HEK293T (cell line): ENCODE measurements at regions not wholly inside any gene's neighbourhood (a gene's known extent, or its start where the extent isn't known, plus 50 kb on each side); places are given as distances from the start of the nearest gene placed in this dataset.

Experiments used
- CTCF ChIA-PET: fragments of 350-600 bp; formaldehyde crosslinking; extraction: SDS; loops from one replicate; lab custom pipeline; 2021; ENCODE audit warnings: antibody characterized with exemption, inconsistent platforms; lab: Yijun Ruan, JAX
- POLR2A ChIA-PET: fragments of 350-600 bp; formaldehyde crosslinking; extraction: SDS; loops from one replicate; lab custom pipeline; 2020; ENCODE audit warnings: antibody characterized with exemption, inconsistent platforms; lab: Yijun Ruan, JAX
- DNase-seq: peaks from one replicate; pipeline ENCODE4 v3.0.0; 2012; ENCODE audit warnings: mixed read lengths; ENCODE audit errors: extremely low spot score
- ARNT ChIP-seq: fragments of 450-650 bp; IDR thresholded peaks from 2 replicates; pipeline ENCODE4 v1.6.1; 2017; ENCODE audit warnings: mild to moderate bottlenecking
- BHLHE40 ChIP-seq: fragments of 450-650 bp; IDR thresholded peaks from 2 replicates; pipeline ENCODE4 v1.6.1; 2016; ENCODE audit warnings: mild to moderate bottlenecking, moderate library complexity, borderline replicate concordance
- CTBP1 ChIP-seq: fragments of 450-650 bp; IDR thresholded peaks from 2 replicates; pipeline ENCODE4 v1.6.1; 2016; ENCODE audit warnings: borderline replicate concordance
- ELF4 ChIP-seq: fragments of 450-650 bp; IDR thresholded peaks from 2 replicates; pipeline ENCODE4 v1.6.1; 2017; ENCODE audit warnings: antibody characterized with exemption
- FOXA1 ChIP-seq: fragments of 450-650 bp; IDR thresholded peaks from 2 replicates; pipeline ENCODE4 v1.6.1; 2016; ENCODE audit warnings: mild to moderate bottlenecking
- FOXK2 ChIP-seq: fragments of 450-650 bp; IDR thresholded peaks from 2 replicates; pipeline ENCODE4 v1.6.1; 2016; ENCODE audit warnings: mild to moderate bottlenecking
- FOXM1 ChIP-seq: fragments of 450-650 bp; IDR thresholded peaks from 2 replicates; pipeline ENCODE4 v1.6.1; 2017; ENCODE audit warnings: mild to moderate bottlenecking, borderline replicate concordance
- HDGF ChIP-seq: fragments of 450-650 bp; IDR thresholded peaks from 2 replicates; pipeline ENCODE4 v1.6.1; 2017; ENCODE audit warnings: antibody characterized with exemption, borderline replicate concordance
- L3MBTL2 ChIP-seq: fragments of 450-650 bp; conservative IDR thresholded peaks from 2 replicates; pipeline ENCODE4 v1.6.1; 2016; ENCODE audit warnings: mild to moderate bottlenecking
- LEF1 ChIP-seq: fragments of 450-650 bp; IDR thresholded peaks from 2 replicates; pipeline ENCODE4 v1.6.1; 2017; ENCODE audit warnings: mild to moderate bottlenecking, borderline replicate concordance
- NFRKB ChIP-seq: fragments of 450-650 bp; IDR thresholded peaks from 2 replicates; pipeline ENCODE4 v1.6.1; 2016; ENCODE audit warnings: mild to moderate bottlenecking, moderate library complexity
- SP1 ChIP-seq: fragments of 450-650 bp; IDR thresholded peaks from 2 replicates; pipeline ENCODE4 v1.6.1; 2017
- SUZ12 ChIP-seq: fragments of 450-650 bp; IDR thresholded peaks from 2 replicates; pipeline ENCODE4 v1.6.1; 2016; ENCODE audit warnings: mild to moderate bottlenecking
- TARDBP ChIP-seq: fragments of 450-650 bp; IDR thresholded peaks from 2 replicates; pipeline ENCODE4 v1.6.1; 2016
- ZNF384 ChIP-seq: fragments of 450-650 bp; IDR thresholded peaks from 2 replicates; pipeline ENCODE4 v1.6.1; 2016
- TF ChIP-seq, protein P1 (sequence below): fragments of 450-650 bp; IDR thresholded peaks from 2 replicates; pipeline ENCODE4 v1.6.1; 2016

DNA sequence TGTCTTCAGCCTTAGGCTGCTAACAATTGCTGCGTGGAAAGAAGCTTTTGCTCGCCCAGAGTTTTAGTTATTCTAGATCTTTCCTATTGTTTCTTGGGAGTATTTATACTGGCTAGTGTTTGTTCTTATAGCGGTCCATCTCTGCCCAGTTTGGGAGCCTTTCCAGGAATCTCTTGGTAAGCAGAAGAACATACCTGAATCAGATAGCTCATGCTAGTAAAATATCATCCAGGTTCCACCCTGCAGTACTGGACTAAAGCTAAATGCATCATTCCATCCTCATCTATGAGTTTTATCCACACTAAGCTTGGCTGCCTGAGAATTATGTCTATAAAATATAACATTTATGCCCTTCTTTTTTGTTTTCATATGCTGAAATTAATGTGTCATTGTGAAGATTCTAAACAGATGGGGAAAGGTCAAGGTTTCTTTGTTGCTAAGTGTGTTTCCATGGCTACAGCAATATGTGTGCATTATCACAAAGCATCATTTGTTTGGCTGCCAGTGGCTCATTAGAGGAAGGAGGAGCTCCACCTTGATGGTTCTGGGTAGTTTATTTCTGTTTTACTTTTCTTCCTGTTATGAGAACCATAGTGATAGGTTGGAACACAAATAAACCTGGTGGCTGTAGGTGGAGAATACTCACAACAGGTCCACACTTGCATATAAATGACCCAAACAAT, 182.8 kb downstream of the PIK3C3 start:
- TF ChIP-seq ARNT (no peak), SUZ12 (no peak)
- ChIA-PET POLR2A (no interaction called here), CTCF (no interaction called here)
- no peak for DNase-seq

DNA sequence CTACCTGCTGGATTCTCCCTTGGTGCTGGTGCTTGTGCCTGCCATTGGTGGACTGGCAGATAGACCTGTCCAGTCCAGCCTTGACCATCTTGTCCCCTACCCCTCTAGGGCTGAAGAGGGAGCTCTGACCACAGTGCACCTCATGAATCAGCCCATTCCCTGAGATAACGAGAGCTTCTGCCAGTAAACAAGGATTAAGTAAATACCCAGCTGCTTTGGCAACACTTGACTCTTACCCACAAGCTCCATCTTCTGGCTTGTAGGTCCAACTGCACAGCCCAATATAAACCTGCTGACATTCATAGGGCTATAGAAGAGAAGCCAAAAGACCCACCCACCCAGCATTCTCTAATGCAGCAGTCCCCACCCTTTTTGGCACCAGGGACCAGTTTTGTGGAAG, 186.4 kb downstream of the PIK3C3 start:
- TF ChIP-seq CTBP1 (no peak), FOXK2 (no peak), HDGF (no peak), LEF1 (no peak), FOXA1 (no peak), SUZ12 (no peak), L3MBTL2 (no peak), TARDBP (no peak)
- TF ChIP-seq, protein P1, sequence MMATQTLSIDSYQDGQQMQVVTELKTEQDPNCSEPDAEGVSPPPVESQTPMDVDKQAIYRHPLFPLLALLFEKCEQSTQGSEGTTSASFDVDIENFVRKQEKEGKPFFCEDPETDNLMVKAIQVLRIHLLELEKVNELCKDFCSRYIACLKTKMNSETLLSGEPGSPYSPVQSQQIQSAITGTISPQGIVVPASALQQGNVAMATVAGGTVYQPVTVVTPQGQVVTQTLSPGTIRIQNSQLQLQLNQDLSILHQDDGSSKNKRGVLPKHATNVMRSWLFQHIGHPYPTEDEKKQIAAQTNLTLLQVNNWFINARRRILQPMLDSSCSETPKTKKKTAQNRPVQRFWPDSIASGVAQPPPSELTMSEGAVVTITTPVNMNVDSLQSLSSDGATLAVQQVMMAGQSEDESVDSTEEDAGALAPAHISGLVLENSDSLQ, result no peak
- no peak for DNase-seq
- POLR2A ChIA-PET, result no interaction called here
- CTCF ChIA-PET, result no interaction called here

DNA sequence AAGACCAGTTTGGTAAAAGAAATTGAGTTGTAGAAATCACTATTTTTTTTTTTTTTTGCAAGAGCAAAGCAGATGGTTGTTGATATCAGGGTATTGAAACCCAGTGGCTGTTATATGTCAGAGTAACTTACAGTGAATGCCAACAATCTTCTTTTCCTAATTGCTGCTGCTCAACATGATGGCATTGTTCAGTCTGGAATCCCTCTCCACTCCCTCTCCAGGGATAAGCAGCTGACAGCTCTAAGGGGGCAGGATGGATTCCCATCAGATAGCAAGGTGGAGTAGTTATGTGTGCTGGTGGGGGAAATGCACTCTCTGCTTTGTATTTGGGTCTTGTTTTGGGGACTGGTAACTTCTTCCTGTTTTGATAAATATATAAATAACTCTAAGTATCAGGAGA, 200.0 kb downstream of the PIK3C3 start:
- DNase-seq, result no peak
- CTCF ChIA-PET, result no interaction called here
- TF ChIP-seq BHLHE40 (no peak), HDGF (no peak), CTBP1 (no peak), FOXM1 (no peak), SUZ12 (no peak), SP1 (no peak), TARDBP (no peak), ELF4 (no peak), LEF1 (no peak), ZNF384 (no peak), NFRKB (no peak), ARNT (no peak), L3MBTL2 (no peak), FOXA1 (no peak)
- TF ChIP-seq, protein P1, result no peak
- POLR2A ChIA-PET, result no interaction called here

DNA sequence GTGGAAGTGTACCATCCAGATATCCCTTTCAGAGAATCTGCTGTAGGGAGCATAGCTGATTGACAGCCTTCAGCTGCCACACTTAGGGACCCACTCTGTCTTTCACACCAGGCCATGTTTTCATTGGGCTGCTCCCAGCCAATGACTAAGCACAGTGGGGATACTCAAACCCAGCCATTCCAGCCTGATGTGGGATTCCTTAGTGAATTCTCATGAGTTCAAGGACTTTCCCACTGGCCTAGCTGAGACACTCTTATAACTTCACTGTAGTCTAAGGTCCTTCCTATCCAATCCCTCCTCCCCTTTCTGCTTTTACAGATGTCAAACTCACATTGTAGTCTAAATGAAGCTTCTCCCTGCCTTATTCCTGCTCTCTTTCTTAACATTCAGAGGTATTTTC, 201.2 kb downstream of the PIK3C3 start:
- ChIA-PET CTCF (no interaction called here), POLR2A (no interaction called here)
- DNase-seq, result no peak
- TF ChIP-seq CTBP1 (no peak), BHLHE40 (no peak), ARNT (no peak), FOXM1 (no peak)

DNA sequence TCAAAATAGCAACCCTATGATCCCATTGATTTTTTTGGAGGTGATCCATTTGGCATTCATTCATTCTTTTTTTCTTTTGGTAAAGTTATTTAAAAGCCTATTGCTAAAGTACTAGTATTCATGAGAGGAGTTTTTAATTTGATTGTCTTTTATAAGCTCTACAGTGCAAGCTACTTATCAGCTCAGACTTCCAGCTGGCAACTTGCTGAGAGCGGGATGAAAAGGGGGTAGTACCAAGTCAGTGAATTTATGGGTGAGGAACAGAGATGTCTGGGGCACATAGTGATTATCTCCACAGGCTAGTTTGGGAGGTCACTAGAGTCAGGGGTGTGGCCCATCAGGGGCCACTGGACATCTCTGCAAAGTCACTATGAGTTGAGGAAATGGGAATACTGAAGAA, 202.4 kb downstream of the PIK3C3 start:
- no peak for DNase-seq
- POLR2A ChIA-PET, result no interaction called here
- TF ChIP-seq TARDBP, result no peak
- TF ChIP-seq L3MBTL2, result no peak
- no peak for TF ChIP-seq ELF4
- no peak for TF ChIP-seq CTBP1
- no peak for TF ChIP-seq NFRKB
- no peak for TF ChIP-seq ARNT
- no peak for TF ChIP-seq LEF1
- no peak for TF ChIP-seq FOXA1
- TF ChIP-seq BHLHE40, result no peak
- TF ChIP-seq, protein P1, result no peak
- no peak for TF ChIP-seq SP1
- no peak for TF ChIP-seq ZNF384
- no peak for TF ChIP-seq HDGF
- TF ChIP-seq FOXK2, result no peak
- TF ChIP-seq SUZ12, result no peak
- TF ChIP-seq FOXM1, result no peak
- CTCF ChIA-PET, result no interaction called here

DNA sequence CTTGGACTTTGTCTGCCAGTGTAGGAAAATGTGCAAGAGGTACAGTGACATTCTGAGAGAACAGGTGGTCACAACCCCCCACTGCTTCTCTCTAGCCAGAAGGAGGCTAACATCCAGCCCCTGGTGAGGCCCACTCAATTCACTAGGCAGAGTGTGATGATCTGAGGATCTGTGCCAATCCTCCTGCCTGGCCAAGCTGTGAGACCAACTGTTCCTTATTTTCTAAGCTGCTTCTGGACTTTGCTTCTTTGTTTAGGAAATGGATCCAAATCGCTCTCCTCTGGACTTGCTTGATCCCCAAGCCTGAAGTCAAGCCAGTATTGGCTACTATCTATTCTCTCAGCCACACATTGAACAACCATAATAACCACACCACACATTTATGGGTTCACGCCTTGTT, 202.8 kb downstream of the PIK3C3 start:
- DNase-seq, result no peak
- POLR2A ChIA-PET, result no interaction called here
- TF ChIP-seq ARNT, result no peak
- no peak for TF ChIP-seq FOXK2
- no peak for TF ChIP-seq TARDBP
- no peak for TF ChIP-seq L3MBTL2
- TF ChIP-seq LEF1, result no peak
- no peak for TF ChIP-seq ZNF384
- TF ChIP-seq SP1, result no peak
- no peak for TF ChIP-seq BHLHE40
- TF ChIP-seq ELF4, result no peak
- TF ChIP-seq SUZ12, result no peak
- TF ChIP-seq FOXA1, result no peak
- no peak for TF ChIP-seq NFRKB
- no peak for TF ChIP-seq FOXM1
- TF ChIP-seq, protein P1, result no peak
- no peak for TF ChIP-seq HDGF
- TF ChIP-seq CTBP1, result no peak
- CTCF ChIA-PET, result no interaction called here
